ENCODE measurements at regions not wholly inside any gene's neighbourhood (a gene's known extent, or its start where the extent isn't known, plus 50 kb on each side); places are given as distances from the start of the nearest gene placed in this dataset.

DNA sequence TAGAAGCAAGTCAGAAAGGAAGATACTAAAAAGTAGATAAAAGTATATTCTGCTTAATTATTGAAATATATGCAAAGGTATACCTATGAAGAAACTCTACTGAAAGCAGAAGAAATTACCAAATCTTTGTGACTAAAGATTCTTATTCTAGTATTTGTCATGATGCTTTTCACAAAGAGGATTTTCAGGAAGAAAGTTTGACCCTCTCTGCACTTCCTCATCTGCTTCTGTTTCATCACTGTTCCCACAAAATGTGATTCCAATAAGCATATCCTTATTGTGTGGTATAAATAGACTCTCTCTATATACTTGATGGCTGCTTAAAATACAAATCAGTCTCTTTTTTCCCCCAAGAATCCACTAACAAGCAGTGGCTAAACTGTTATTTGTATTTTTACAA lies 2139.6 kb upstream of the ACO1 start:
- H4K20me1 ChIP-seq (ENCODE audit: control insufficient read depth, insufficient read depth), result no peaks in the 10 kb centered on the region
- CTCF ChIA-PET, result no interaction called here
- TF ChIP-seq, protein P1, sequence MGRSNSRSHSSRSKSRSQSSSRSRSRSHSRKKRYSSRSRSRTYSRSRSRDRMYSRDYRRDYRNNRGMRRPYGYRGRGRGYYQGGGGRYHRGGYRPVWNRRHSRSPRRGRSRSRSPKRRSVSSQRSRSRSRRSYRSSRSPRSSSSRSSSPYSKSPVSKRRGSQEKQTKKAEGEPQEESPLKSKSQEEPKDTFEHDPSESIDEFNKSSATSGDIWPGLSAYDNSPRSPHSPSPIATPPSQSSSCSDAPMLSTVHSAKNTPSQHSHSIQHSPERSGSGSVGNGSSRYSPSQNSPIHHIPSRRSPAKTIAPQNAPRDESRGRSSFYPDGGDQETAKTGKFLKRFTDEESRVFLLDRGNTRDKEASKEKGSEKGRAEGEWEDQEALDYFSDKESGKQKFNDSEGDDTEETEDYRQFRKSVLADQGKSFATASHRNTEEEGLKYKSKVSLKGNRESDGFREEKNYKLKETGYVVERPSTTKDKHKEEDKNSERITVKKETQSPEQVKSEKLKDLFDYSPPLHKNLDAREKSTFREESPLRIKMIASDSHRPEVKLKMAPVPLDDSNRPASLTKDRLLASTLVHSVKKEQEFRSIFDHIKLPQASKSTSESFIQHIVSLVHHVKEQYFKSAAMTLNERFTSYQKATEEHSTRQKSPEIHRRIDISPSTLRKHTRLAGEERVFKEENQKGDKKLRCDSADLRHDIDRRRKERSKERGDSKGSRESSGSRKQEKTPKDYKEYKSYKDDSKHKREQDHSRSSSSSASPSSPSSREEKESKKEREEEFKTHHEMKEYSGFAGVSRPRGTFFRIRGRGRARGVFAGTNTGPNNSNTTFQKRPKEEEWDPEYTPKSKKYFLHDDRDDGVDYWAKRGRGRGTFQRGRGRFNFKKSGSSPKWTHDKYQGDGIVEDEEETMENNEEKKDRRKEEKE (IDR thresholded peaks at IDR 0.05), result no peak
- no peak for TF ChIP-seq TBL1XR1 (IDR thresholded peaks at IDR 0.05; ENCODE audit: low read depth, low read length)
- no peak for TF ChIP-seq ASH2L (IDR thresholded peaks at IDR 0.05; ENCODE audit: borderline replicate concordance, low read depth)
- H3K4me2 ChIP-seq (ENCODE audit: control insufficient read depth, insufficient read depth), result no peak overlapping the region
- no peaks in the 10 kb centered on the region for H3K9me3 ChIP-seq (replicated peaks; ENCODE audit: control insufficient read depth, insufficient read depth, low read length)
- H3K36me3 ChIP-seq (ENCODE audit: control insufficient read depth in 2 of 2, insufficient read depth in 2 of 2, low read length in 1 of 2), result no peaks in the 10 kb centered on the region
- POLR2A ChIA-PET, result no interaction called here
- no peak for DNase-seq (ENCODE audit: low read depth, low spot score)
- intact Hi-C loops (cut with micrococcal nuclease; ENCODE audit: unreplicated experiment) (no loop called here), in situ Hi-C loops (cut with MboI) (no loop called here)
- RAD21 ChIA-PET (ENCODE audit: unreplicated experiment), result no interaction called here
- H3K9ac ChIP-seq (ENCODE audit: control insufficient read depth, insufficient read depth, low read length), result no peak overlapping the region
- SMC1A ChIA-PET (ENCODE audit: uncharacterized antibody, unreplicated experiment), result no interaction called here
- no peak for ATAC-seq
- no peaks in the 10 kb centered on the region for H3K4me1 ChIP-seq (ENCODE audit: control insufficient read depth, insufficient read depth, low read length)
- no peak overlapping the region for H3K27ac ChIP-seq (ENCODE audit: control insufficient read depth, insufficient read depth)
- H3K27me3 ChIP-seq (replicated peaks in 1 of 2; ENCODE audit: control insufficient read depth in 2 of 2, insufficient read depth in 2 of 2, low read length in 1 of 2), result no peaks in the 10 kb centered on the region
- H3K4me3 ChIP-seq, result no peak overlapping the region
- no peak overlapping the region for H2AFZ ChIP-seq (ENCODE audit: control insufficient read depth, low read depth, low read length)
- H3K79me2 ChIP-seq (ENCODE audit: control insufficient read depth, insufficient read depth, low read length), result no peaks in the 10 kb centered on the region
- no peak for FAIRE-seq
- BruUV-seq (replicated peaks), result no TSS peak

DNA sequence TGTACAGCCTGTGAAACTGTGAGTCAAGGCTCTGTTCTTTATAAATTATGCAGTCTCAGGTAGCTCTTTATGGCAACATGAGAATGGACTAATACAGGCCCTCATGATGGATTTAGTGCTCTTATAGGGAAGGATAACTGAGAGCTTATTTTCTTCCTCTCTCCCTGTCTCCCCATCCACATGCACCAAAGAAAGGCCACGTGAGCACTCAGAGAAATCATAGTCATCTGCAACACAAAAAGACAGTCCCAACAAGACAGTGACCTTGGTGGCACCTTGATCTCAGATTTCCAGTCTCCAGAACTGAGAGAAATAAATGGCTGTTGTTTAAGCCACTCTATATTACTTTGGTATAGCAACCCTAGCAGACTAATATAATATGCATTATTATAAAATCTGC lies 2133.6 kb upstream of the ACO1 start:
- Histone ChIP-seq H3K4me2 (ENCODE audit: control insufficient read depth, insufficient read depth) (no peak overlapping the region), H4K20me1 (ENCODE audit: control insufficient read depth, insufficient read depth) (no peaks in the 10 kb centered on the region), H3K27ac (ENCODE audit: control insufficient read depth, insufficient read depth) (no peak overlapping the region), H3K4me3 (no peak overlapping the region), H2AFZ (ENCODE audit: control insufficient read depth, low read depth, low read length) (no peak overlapping the region), H3K9me3 (replicated peaks; ENCODE audit: control insufficient read depth, insufficient read depth, low read length) (no peaks in the 10 kb centered on the region), H3K4me1 (ENCODE audit: control insufficient read depth, insufficient read depth, low read length) (no peaks in the 10 kb centered on the region), H3K79me2 (ENCODE audit: control insufficient read depth, insufficient read depth, low read length) (no peaks in the 10 kb centered on the region), H3K27me3 (replicated peaks in 1 of 2; ENCODE audit: control insufficient read depth in 2 of 2, insufficient read depth in 2 of 2, low read length in 1 of 2) (no peaks in the 10 kb centered on the region), H3K9ac (ENCODE audit: control insufficient read depth, insufficient read depth, low read length) (no peak overlapping the region), H3K36me3 (ENCODE audit: control insufficient read depth in 2 of 2, insufficient read depth in 2 of 2, low read length in 1 of 2) (no peaks in the 10 kb centered on the region)
- ChIA-PET SMC1A (ENCODE audit: uncharacterized antibody, unreplicated experiment) (no interaction called here), CTCF (no interaction called here), POLR2A (no interaction called here), RAD21 (ENCODE audit: unreplicated experiment) (no interaction called here)
- no peak for ATAC-seq
- intact Hi-C loops (cut with micrococcal nuclease; ENCODE audit: unreplicated experiment) (no loop called here), in situ Hi-C loops (cut with MboI) (no loop called here)
- DNase-seq (ENCODE audit: low read depth, low spot score), result no peak
- BruUV-seq (replicated peaks), result no TSS peak
- 0% methylated on average over 1 of the region's 1 CpG for WGBS (ENCODE audit: insufficient coverage, insufficient replicate concordance, low lambda C conversion rate, missing lambda C conversion rate)
- no peak for FAIRE-seq
- TF ChIP-seq, protein P2, sequence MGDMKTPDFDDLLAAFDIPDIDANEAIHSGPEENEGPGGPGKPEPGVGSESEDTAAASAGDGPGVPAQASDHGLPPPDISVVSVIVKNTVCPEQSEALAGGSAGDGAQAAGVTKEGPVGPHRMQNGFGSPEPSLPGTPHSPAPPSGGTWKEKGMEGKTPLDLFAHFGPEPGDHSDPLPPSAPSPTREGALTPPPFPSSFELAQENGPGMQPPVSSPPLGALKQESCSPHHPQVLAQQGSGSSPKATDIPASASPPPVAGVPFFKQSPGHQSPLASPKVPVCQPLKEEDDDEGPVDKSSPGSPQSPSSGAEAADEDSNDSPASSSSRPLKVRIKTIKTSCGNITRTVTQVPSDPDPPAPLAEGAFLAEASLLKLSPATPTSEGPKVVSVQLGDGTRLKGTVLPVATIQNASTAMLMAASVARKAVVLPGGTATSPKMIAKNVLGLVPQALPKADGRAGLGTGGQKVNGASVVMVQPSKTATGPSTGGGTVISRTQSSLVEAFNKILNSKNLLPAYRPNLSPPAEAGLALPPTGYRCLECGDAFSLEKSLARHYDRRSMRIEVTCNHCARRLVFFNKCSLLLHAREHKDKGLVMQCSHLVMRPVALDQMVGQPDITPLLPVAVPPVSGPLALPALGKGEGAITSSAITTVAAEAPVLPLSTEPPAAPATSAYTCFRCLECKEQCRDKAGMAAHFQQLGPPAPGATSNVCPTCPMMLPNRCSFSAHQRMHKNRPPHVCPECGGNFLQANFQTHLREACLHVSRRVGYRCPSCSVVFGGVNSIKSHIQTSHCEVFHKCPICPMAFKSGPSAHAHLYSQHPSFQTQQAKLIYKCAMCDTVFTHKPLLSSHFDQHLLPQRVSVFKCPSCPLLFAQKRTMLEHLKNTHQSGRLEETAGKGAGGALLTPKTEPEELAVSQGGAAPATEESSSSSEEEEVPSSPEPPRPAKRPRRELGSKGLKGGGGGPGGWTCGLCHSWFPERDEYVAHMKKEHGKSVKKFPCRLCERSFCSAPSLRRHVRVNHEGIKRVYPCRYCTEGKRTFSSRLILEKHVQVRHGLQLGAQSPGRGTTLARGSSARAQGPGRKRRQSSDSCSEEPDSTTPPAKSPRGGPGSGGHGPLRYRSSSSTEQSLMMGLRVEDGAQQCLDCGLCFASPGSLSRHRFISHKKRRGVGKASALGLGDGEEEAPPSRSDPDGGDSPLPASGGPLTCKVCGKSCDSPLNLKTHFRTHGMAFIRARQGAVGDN (IDR thresholded peaks at IDR 0.05), result no peak
- TF ChIP-seq SMC3 (IDR thresholded peaks at IDR 0.05; ENCODE audit: borderline replicate concordance, low read length) (no peak), ESRRA (IDR thresholded peaks at IDR 0.05; ENCODE audit: low read length) (no peak), GATAD2B (conservative IDR thresholded peaks at IDR 0.05; ENCODE audit: low read depth) (no peak)
- TF ChIP-seq, protein P3, sequence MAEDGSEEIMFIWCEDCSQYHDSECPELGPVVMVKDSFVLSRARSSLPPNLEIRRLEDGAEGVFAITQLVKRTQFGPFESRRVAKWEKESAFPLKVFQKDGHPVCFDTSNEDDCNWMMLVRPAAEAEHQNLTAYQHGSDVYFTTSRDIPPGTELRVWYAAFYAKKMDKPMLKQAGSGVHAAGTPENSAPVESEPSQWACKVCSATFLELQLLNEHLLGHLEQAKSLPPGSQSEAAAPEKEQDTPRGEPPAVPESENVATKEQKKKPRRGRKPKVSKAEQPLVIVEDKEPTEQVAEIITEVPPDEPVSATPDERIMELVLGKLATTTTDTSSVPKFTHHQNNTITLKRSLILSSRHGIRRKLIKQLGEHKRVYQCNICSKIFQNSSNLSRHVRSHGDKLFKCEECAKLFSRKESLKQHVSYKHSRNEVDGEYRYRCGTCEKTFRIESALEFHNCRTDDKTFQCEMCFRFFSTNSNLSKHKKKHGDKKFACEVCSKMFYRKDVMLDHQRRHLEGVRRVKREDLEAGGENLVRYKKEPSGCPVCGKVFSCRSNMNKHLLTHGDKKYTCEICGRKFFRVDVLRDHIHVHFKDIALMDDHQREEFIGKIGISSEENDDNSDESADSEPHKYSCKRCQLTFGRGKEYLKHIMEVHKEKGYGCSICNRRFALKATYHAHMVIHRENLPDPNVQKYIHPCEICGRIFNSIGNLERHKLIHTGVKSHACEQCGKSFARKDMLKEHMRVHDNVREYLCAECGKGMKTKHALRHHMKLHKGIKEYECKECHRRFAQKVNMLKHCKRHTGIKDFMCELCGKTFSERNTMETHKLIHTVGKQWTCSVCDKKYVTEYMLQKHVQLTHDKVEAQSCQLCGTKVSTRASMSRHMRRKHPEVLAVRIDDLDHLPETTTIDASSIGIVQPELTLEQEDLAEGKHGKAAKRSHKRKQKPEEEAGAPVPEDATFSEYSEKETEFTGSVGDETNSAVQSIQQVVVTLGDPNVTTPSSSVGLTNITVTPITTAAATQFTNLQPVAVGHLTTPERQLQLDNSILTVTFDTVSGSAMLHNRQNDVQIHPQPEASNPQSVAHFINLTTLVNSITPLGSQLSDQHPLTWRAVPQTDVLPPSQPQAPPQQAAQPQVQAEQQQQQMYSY (CRISPR knock-in tag; IDR thresholded peaks at IDR 0.05), result no peak
